Activated CD8-positive, alpha-beta memory T cell treated with anti-CD3 and anti-CD28 coated beads, Interleukin-2, amount 50 U/mL, for 1 hour (primary cell): ENCODE measurements at regions not wholly inside any gene's neighbourhood (a gene's known extent, or its start where the extent isn't known, plus 50 kb on each side); places are given as distances from the start of the nearest gene placed in this dataset.

Experiments
- DNase-seq: peaks from one replicate; pipeline ENCODE4 v3.0.0-alpha.2; 2020; ENCODE audit errors: extremely low read depth

GRCh38 chr17:77572065-77572601 is 386.4 kb upstream of the TNRC6C start:
- no peak for DNase-seq

GRCh38 chr17:77572851-77573250 is 385.7 kb upstream of the TNRC6C start:
- DNase-seq = no peak

DNA sequence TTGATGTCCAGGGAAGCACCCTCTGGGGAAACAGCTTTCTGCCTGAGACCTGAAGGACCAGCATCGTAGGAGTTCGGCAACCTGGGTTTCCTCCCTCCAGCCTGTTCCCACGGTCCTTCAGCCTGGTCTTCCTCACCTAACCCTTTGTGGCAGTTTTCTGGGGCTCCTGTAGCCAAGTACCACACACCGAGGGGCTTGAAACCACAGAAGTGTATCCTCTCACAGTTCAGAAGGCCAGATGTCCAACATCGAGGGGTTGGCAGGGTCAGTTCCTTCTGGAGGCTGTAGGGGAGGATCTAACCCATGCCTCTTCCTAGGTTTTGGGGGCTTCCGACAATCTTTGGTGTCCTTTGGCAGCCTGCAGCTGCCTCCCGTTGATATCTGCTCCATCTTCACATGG is 381.0 kb upstream of the TNRC6C start:
- DNase-seq = no peak

- DNase-seq = no peak
Observed at GRCh38 chr17:77579131-77579530, 379.4 kb upstream of the TNRC6C start.

DNA sequence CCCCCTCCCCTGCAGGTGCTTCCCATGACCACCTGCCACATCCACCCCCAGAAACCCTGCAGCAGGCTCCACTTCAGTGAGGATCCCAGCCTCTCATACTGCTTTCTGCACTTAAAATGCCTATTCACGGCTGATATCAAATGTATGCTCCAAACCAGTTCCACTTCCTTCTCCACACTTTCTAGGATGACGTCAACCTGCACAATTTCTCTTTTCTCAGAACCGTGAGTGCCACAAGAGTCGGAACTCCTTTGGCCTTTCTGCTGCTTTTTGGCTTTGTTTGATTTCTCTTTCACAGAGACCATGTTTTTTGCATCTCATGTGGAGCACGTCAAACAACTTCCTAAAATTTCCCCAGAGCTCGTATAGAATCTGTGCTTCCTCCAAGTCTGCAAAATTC is 378.8 kb upstream of the TNRC6C start:
- no peak for DNase-seq

DNA sequence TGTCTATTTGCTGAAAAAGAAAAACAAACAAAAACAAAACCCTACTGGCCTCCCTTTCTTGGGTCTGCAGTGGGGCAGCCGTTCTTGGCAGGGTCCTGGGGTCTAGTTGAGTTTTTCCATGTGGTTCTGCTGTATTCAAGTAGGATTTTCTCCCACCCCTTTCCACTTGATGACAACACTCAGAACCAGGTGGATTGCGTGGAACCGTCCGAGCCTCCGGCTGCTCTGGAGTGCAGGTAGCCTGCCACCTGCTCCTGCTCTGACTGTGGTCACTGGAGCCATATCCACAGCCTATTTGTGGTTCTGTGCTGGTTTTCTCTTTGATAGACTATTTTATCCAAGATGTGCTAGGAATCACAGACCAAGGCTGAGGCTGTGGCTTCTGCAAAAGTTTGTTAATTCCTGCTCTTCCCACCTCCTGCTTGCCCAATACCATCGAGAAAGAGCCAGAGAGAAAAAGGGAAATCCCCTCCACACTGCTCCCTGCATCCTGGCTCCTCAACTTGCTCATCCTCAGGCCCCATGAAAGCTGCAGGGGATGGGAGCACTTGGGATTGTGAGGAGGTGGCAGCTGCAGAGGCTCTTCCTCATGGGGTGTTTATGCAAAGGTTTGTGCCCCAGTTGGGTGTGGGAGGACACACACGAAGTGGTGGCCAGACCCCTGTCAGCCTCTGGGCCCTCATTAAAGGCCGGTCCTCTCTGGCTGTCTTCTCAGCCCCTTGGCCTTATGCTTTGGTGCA is 377.8 kb upstream of the TNRC6C start:
- DNase-seq = no peak

DNA sequence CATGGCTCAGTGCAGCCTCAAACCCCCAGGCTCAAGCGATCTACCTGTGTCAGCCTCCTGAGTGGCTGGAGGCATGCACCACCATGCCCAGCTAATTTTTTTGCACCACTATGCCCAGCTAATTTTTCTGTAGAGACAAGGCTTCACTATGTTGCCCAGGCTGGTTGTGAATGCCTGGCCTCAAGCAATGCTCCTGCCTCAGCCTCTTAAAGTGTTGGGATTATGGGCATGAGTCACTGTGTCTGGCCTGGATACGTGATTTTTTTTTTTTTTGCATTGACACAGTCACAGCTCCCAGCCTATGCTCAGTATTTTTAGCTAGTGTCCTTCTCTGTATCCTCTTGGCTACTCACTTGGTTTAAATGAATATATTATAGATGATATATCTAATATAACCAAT is 377.0 kb upstream of the TNRC6C start:
- no peak for DNase-seq

DNA sequence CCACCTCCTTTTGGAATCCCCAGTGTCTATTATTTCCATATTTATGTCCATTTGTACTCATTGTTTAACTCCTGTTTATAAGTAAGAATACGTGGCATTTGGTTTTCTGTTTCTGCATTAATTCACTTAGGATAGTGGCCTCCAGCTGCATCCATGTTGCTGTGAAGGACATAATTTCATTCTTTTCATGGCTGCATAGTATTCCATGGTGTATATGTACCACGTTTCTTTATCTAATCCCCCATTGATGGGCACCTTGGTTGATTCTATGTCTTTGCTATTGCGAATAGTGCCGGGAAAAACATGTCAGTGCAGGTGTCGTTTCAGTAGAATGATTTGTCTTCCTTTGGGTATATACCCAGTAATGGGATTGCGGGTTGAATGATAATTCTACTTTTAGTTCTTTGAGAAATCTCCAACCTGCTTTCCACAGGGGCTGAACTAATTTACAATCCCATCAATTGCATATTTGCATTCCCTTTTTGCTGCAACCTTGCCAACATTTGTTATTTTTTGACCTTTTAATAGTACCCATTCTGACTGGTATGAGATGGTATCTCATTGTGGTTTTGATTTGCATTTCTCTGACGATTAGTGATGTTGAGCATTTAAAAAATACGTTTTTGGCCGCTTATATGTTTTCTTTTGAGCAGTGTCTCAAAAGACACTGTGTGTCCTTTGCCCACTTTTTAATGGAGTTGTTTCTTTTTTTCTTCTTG is 373.2 kb upstream of the TNRC6C start:
- DNase-seq = no peak

- DNase-seq = no peak
Observed at GRCh38 chr17:77590951-77591735, 367.4 kb upstream of the TNRC6C start.

- DNase-seq = no peak
Observed at GRCh38 chr17:77592106-77592865, 366.2 kb upstream of the TNRC6C start.

DNA sequence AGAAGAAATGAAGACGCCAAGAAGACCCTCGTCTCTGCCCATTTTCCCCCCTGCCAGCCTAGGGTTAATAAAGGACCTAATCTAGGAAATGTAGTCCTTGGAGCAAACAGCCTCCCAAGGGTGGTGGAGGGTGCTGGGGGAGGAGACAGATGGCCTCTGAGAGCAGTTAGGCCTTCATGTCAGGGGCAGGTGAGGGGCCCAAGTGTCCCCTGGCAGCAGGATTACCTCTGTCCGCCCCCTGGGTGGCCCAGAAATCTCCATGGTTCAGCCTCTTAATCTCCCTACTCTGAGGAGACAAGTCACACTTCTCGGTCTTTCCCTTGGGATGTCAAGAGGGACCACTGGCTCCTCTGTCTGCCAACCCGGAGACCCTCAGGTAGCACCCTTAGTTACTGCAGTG is 365.4 kb upstream of the TNRC6C start:
- no peak for DNase-seq

DNA sequence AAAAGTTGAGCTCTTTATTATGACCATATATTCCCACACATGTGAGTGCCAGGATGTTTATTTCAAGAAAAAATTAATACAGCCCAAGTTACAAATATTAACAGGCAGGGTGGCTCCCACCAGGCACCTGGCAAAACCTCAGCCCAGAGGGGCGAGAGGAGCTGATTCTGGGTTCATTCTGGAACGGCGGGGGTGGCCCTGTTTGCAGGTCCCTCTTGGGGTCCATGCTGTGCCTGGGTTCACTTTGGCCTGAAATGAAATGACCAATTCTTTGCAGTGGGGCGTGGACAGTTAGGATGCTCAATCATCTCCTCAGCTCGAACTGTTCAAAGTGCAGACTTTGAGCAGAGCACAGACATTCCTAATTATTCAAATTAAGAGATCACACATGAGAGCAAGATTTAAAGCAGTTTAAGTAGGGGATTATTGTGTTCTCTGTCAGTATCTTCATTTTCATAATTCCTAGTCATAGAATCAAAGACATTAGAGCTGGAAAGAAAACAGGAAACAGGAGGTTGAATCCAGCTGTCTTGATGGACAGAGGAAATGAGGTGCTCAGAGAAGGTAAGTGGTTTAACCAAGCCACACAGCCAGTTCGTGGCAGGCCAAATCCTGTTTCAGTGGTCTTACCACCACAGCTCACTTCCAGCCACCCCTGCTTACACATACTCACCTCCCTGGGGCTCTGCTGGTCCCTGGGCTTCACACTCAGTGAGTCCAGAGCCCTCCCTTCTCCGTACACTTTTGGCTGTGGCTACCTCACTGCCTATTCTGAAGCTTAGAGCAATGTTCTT is 363.9 kb upstream of the TNRC6C start:
- no peak for DNase-seq

DNA sequence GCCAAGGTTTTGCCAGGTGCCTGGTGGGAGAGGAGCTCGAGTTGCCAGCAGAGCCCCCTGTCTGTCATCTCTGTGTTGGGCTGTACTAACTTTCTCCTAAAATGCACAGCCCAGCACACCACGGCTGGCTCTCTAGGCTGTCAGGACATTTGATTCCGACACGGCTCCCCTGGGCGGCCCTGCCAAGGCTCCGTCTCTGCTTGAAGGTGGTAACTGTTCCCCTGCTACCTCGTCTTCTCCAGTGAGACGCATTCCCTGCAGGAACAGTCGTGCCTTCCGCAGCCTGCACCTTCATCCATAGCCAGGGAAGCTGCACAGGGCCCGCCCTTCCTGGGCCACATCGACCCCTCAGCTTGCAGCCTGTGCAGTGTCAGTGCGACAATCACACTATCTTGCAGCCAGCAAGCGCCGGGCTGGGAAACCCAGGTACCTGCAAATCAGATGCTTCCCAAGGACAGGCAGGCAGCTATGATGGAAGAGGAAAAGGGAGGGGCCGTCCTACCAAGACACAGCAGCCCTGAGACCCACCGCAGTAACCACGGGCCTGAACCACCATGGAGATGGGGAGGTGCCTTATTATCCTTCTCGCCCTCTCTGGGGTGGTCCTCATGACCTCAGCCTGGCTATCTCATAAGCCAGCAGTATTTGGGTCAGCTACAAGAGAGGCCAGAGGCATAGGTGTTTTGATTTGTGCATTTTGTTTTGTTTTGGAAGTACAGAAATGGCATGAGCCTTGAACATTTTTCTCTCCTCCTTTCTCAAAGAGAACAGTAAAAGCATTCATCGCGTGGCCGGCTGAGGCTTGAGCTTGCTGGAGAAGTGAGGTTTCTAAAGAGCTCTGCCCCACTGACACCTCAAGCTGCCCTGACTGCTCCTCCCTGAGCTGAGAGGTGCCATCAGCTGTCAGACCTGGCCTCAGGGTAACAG is 361.7 kb upstream of the TNRC6C start:
- no peak for DNase-seq

DNA sequence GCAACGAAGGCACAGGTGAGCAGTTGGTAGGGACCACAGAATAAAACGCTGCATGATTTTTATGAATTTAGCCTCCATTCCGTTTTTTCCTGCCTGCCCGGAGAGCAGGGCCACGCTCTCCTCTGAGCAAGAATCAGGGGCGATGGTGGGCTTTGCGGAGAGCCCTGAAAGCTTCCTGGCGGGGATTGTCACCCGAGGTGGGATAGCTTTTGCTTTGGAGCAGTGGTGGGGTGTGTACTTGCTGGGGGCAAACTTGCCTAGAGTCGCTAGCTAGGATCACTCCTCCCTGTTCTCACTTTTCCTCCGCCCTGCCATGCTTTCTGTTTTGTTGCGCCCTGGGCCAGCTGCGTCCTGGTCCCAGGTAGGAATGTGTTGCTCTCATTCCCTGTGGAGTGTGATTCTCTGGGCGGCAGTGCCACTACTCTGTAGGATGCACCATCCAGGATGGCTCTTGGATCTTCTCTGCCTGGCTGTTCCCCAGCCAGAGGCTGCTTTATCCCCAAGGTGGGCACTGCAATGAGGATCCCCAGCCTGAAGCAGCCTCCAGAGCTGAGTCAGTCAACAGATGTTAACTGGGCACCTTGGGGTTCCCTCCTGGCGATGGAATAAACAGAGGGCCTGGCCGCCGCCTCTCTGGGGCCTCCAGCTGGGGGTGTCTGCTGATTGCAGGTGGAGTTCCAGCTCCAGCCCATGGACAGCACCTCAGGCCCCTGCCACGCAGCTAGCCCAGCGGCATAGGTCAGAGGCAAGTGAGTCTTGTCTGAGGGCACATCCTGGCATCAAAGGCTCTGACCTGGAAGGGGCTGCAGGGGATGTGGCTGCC is 360.9 kb upstream of the TNRC6C start:
- DNase-seq = no peak

DNA sequence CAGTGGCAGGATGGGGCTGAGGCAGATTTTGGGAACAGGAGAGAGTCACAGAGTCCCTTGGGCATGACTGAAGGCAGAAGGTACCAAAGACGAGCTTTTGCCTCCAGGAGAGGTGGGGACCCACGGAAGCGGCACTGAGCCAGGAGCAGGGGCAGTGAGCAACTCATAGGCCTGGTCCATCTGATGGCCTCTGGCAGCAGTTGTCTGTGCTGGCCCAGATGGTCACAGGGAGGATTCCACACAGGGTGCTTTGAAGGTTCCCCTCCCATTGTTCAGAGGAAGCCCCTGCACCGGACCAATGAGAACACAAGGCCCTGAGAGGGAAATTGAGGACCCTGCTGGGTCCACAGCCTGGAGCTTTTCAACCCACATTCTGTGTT is 360.3 kb upstream of the TNRC6C start:
- no peak for DNase-seq

GRCh38 chr17:77599699-77600098 is 358.8 kb upstream of the TNRC6C start:
- no peak for DNase-seq

DNA sequence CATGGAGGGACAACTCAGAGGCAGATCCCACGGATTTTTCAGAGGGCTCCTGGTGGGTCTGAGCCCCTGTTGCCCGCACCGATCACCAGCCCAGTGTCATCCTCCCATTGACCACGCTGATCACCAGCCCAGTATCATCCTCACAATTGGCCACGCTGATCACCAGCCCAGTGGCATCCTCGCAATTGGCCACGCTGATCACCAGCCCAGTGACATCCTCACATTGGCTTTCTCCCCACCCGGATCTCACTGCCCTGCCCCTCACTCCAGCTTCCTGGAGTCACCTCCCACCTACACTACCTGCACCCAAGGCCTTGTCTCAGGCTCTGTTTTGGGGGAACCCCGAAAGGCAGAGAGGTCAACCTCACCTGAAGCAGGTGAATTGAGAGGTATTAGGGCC is 358.2 kb upstream of the TNRC6C start:
- no peak for DNase-seq

- DNase-seq = no peak
Observed at GRCh38 chr17:77601054-77601979, 357.2 kb upstream of the TNRC6C start.
